NCI-H69 (cell line): ENCODE measurements at regions not wholly inside any gene's neighbourhood (a gene's known extent, or its start where the extent isn't known, plus 50 kb on each side); places are given as distances from the start of the nearest gene placed in this dataset.
A peak's percentile ranks its signal among the peaks of the same experiment; 100 is the strongest.

Experiments used
- DNase-seq: peaks from one replicate; lab custom pipeline; 2025; lab: John Stamatoyannopoulos, UW

- no peak for DNase-seq
These were observed 74.3 kb downstream of the ANKRD7 start for GRCh38 chr7:118298771-118299170.

GRCh38 chr7:118300177-118300576 is 75.7 kb downstream of the ANKRD7 start:
- DNase-seq, result no peak

- no peak for DNase-seq
These were observed 79.6 kb downstream of the ANKRD7 start for GRCh38 chr7:118304100-118304499.

- DNase-seq, result peak; percentile 15
These were observed 81.2 kb downstream of the ANKRD7 start for GRCh38 chr7:118305671-118306070.

GRCh38 chr7:118306771-118307170 is 82.3 kb downstream of the ANKRD7 start:
- peak; percentile 14 for DNase-seq

- peak; percentile 82 for DNase-seq
These were observed 86.8 kb downstream of the ANKRD7 start for GRCh38 chr7:118311121-118311836.

- peak; percentile 88 for DNase-seq
These were observed 87.5 kb downstream of the ANKRD7 start for GRCh38 chr7:118312051-118312450.

- no peak for DNase-seq
These were observed 88.5 kb downstream of the ANKRD7 start for GRCh38 chr7:118312966-118313365.

GRCh38 chr7:118324790-118325449 is 100.4 kb downstream of the ANKRD7 start:
- no peak for DNase-seq

GRCh38 chr7:118325450-118325808 is 100.9 kb downstream of the ANKRD7 start:
- no peak for DNase-seq

GRCh38 chr7:118327174-118327573 is 102.7 kb downstream of the ANKRD7 start:
- DNase-seq, result peak; percentile 31

- no peak for DNase-seq
These were observed 104.2 kb downstream of the ANKRD7 start for GRCh38 chr7:118328505-118329211.

- peak; percentile 8 for DNase-seq
These were observed 105.9 kb downstream of the ANKRD7 start for GRCh38 chr7:118330388-118330787.

- no peak for DNase-seq
These were observed 122.2 kb downstream of the ANKRD7 start for GRCh38 chr7:118346748-118347147.

GRCh38 chr7:118349604-118350003 is 125.1 kb downstream of the ANKRD7 start:
- DNase-seq, result no peak

- DNase-seq, result no peak
These were observed 125.8 kb downstream of the ANKRD7 start for GRCh38 chr7:118350260-118350659.

GRCh38 chr7:118352867-118353453 is 128.5 kb downstream of the ANKRD7 start:
- DNase-seq, result peak; percentile 82

GRCh38 chr7:118366363-118366762 is 141.9 kb downstream of the ANKRD7 start:
- DNase-seq, result peak; percentile 19

GRCh38 chr7:118368958-118369357 is 144.5 kb downstream of the ANKRD7 start:
- no peak for DNase-seq

- peak; percentile 11 for DNase-seq
These were observed 145.5 kb downstream of the ANKRD7 start for GRCh38 chr7:118369987-118370386.

GRCh38 chr7:118372530-118372929 is 148.0 kb downstream of the ANKRD7 start:
- peak; percentile 84 for DNase-seq

- no peak for DNase-seq
These were observed 165.1 kb downstream of the ANKRD7 start for GRCh38 chr7:118389629-118390028.

GRCh38 chr7:118404211-118404610 is 179.7 kb downstream of the ANKRD7 start:
- no peak for DNase-seq
